ENCODE measurements at regions not wholly inside any gene's neighbourhood (a gene's known extent, or its start where the extent isn't known, plus 50 kb on each side); places are given as distances from the start of the nearest gene placed in this dataset.
"Not testable (repeated sequence)": the region's sequence is repeated elsewhere in the genome, so short reads cannot be mapped to it uniquely, and the experiment has no call there.

- ATAC-seq, result no peak
These were observed 132.3 kb downstream of the APIP start for GRCh38 chr11:34783816-34784317.

GRCh38 chr11:34781826-34782225 is 134.4 kb downstream of the APIP start:
- H3K36me3 ChIP-seq; H3K9me3 ChIP-seq; ATAC-seq; H3K27me3 ChIP-seq; H3K4me1 ChIP-seq; H3K27ac ChIP-seq; intact Hi-C loops (cut with DNase I); DNase-seq; H3K4me3 ChIP-seq: not testable (repeated sequence)

More at GRCh38 chr11:34783816-34784317, 132.3 kb downstream of the APIP start:
- H3K9me3 ChIP-seq, result no peaks in the 10 kb centered on the region
- no peak for TF ChIP-seq CTCF (IDR thresholded peaks at IDR 0.05)
- no peaks in the 10 kb centered on the region for H3K4me1 ChIP-seq
- DNase-seq, result no peak
- H3K4me3 ChIP-seq, result no peak overlapping the region
- H3K27ac ChIP-seq, result no peak overlapping the region
- no peaks in the 10 kb centered on the region for H3K27me3 ChIP-seq
- H3K36me3 ChIP-seq, result no peaks in the 10 kb centered on the region
- intact Hi-C loops (cut with DNase I), result no loop called here

- Histone ChIP-seq H3K27me3 (no peaks in the 10 kb centered on the region), H3K4me3 (no peak overlapping the region), H3K36me3 (no peaks in the 10 kb centered on the region), H3K9me3 (no peaks in the 10 kb centered on the region), H3K4me1 (no peaks in the 10 kb centered on the region), H3K27ac (no peak overlapping the region)
- no peak for DNase-seq
- no peak for TF ChIP-seq CTCF (IDR thresholded peaks at IDR 0.05)
- intact Hi-C loops (cut with DNase I), result no loop called here
- no peak for ATAC-seq
These were observed 140.7 kb downstream of the APIP start for GRCh38 chr11:34775417-34775888.

GRCh38 chr11:34774604-34775003 is 141.6 kb downstream of the APIP start:
- H3K4me3 ChIP-seq, result no peak overlapping the region
- TF ChIP-seq CTCF (IDR thresholded peaks at IDR 0.05), result no peak
- intact Hi-C loops (cut with DNase I), result no loop called here
- ATAC-seq (no peak), DNase-seq (no peak)
- H3K27me3 ChIP-seq, result no peaks in the 10 kb centered on the region
- H3K9me3 ChIP-seq, result no peaks in the 10 kb centered on the region
- no peaks in the 10 kb centered on the region for H3K36me3 ChIP-seq
- no peaks in the 10 kb centered on the region for H3K4me1 ChIP-seq
- no peak overlapping the region for H3K27ac ChIP-seq

GRCh38 chr11:34773826-34774225 is 142.4 kb downstream of the APIP start:
- DNase-seq (no peak), ATAC-seq (no peak)
- Histone ChIP-seq H3K27me3 (no peaks in the 10 kb centered on the region), H3K27ac (no peak overlapping the region), H3K36me3 (no peaks in the 10 kb centered on the region), H3K4me3 (no peak overlapping the region), H3K4me1 (no peaks in the 10 kb centered on the region), H3K9me3 (no peaks in the 10 kb centered on the region)
- intact Hi-C loops (cut with DNase I), result no loop called here
- no peak for TF ChIP-seq CTCF (IDR thresholded peaks at IDR 0.05)

GRCh38 chr11:34773211-34773610 is 143.0 kb downstream of the APIP start:
- DNase-seq, result no peak
- H3K36me3 ChIP-seq, result no peaks in the 10 kb centered on the region
- no peak for TF ChIP-seq CTCF (IDR thresholded peaks at IDR 0.05)
- H3K27ac ChIP-seq, result no peak overlapping the region
- H3K27me3 ChIP-seq, result no peaks in the 10 kb centered on the region
- no peak for ATAC-seq
- intact Hi-C loops (cut with DNase I), result no loop called here
- no peak overlapping the region for H3K4me3 ChIP-seq
- H3K9me3 ChIP-seq, result no peaks in the 10 kb centered on the region
- H3K4me1 ChIP-seq, result no peaks in the 10 kb centered on the region
